GM21619 (cell line): ENCODE measurements at regions not wholly inside any gene's neighbourhood (a gene's known extent, or its start where the extent isn't known, plus 50 kb on each side); places are given as distances from the start of the nearest gene placed in this dataset.
"Not testable (repeated sequence)": the region's sequence is repeated elsewhere in the genome, so short reads cannot be mapped to it uniquely, and the experiment has no call there.

Experiments used
- ATAC-seq: cut with Tn5 transposase; IDR thresholded peaks from one replicate; pipeline ENCODE4 v1.9.1; 2021; ENCODE audit not compliant: unreplicated experiment

DNA sequence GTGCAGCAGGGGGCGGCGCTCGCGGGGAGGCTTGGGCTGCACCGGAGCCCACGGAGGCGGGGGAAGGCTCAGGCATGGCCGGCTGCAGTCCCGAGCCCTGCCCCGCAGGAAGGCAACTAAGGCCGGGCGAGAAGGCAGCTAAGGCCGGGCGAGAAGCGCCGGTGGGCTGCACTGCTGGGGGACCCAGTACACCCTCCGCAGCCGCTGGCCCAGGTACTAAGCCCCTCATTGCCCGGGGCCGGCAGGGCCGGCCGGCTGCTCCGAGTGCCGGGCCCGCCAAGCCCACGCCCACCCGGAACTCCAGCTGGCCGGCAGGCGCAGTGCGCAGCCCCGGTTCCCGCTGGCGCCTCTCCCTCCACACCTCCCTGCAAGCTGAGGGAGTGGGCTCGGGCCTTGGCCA is 150.0 kb downstream of the SMIM20 start:
- not testable (repeated sequence) for ATAC-seq

GRCh38 chr4:26065833-26066232 is 151.8 kb downstream of the SMIM20 start:
- ATAC-seq = no peak

GRCh38 chr4:26067035-26067434 is 153.0 kb downstream of the SMIM20 start:
- ATAC-seq = no peak

DNA sequence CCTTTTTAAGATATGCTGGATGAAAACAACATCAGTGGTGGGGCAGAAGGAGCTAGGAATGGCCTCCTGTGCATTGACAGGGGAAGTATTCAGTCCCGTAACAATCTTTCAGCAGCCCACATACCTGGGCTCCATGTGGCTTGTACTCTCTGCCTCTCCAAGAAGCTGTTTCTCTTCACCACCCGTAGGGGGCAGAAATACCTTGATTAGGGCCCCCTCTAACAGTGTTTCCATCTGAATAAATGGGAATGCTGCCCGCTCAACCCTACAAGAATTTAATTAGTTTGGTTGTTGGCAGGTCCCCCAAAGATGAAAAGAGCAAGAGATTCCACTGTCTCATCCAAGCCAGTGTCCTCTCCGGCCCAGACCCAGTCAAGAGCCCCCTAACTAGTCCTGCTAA is 155.2 kb downstream of the SMIM20 start:
- ATAC-seq = no peak

- ATAC-seq = no peak
Observed at GRCh38 chr4:26071688-26072087, 157.7 kb downstream of the SMIM20 start.

DNA sequence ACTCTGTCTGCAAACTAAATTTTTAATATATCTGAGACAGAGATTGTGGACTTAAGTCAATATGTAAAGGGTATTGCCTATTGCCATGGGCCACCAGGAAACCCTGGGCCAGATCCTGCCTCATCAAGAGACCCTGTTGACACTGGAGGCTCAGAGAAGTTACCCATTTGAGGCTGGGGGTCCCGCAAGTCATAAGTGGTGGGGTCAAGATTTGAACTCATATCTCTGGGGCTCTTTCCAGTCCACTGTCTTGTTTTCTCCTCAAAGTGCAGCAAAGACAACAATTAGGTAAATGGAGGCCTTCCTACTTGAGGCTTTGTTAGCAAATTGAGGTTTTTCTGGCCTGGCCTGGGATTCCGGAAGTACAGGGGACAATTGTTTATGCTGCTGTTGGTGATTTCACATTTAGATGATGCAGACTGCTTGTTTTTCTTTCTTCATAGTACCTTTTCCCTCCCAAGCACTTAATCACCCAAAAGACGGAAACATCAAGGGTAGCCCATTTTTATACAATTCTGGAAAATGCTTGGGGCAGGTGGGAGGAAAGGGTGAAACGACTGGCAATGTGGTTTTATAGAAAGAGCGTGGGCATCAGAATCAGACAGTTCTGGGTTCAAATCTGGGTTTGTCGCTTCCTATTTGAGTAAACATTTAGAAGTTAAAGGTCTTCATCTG is 160.0 kb downstream of the SMIM20 start:
- ATAC-seq = no peak

DNA sequence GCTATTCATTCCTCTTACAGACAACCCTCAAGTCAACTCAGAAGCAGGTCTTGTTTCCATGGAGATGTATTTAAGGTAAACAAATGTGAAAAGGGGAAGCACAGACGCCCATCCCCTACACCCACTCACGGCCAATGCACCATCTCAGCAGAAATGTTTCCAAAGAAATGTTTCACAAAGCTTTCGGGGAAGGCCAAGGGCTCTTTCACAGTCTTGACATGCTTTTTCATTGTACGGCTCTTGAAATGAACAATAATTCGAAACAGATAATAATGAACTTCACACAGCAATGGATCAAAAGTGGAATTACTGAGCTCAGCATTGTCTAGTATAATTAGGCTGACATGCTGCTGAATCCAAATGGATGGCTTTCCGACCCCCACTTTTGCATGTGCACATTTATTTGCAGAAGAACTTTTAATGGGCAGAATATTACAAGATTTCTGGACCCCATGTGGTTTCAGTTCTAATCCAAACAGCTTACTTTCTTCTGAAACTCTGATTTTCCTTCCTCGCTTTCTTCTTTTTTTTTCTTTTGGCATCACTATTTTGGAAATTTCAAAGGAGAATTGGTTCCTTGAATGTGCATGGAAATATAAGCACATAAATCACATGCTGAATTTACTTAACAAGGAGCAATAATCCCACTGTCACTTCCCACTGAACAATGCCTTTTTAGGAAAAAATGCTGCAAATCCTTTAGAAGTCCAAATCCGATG is 160.9 kb downstream of the SMIM20 start:
- peak; percentile 76 for ATAC-seq

- ATAC-seq = peak; percentile 7
Observed at GRCh38 chr4:26075583-26075982, 161.6 kb downstream of the SMIM20 start.

DNA sequence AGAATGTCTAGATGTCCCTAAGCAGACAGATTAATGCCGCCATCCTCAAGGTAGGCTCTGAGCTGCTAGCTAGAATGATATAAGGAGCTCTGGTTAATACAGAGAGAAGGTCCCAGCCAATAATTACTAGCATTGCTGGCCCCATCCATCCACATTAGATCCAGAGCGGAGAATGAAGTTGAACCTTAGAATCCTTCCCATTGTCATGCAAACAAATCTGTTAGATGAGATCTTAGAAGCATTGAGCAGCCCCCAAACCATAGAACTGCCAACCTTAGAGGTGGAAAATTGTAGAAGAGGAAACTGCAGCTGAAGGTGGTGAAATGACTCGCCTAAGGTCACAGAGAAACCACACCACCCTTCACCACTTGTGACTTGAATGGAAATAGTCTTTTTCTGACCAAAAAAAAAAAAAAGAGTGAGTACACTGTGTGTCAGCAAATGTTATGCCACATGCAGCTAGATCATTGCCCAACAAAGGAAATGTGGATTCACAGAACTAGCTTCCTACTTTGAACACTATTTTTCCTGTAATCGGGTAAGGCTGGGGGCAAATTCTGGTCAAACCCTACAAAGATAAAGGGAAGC is 162.1 kb downstream of the SMIM20 start:
- ATAC-seq = peak; percentile 71

- ATAC-seq = no peak
Observed at GRCh38 chr4:26076896-26077295, 162.9 kb downstream of the SMIM20 start.

- ATAC-seq = no peak
Observed at GRCh38 chr4:26077756-26078155, 163.7 kb downstream of the SMIM20 start.

GRCh38 chr4:26080870-26081628 is 167.0 kb downstream of the SMIM20 start:
- no peak for ATAC-seq

DNA sequence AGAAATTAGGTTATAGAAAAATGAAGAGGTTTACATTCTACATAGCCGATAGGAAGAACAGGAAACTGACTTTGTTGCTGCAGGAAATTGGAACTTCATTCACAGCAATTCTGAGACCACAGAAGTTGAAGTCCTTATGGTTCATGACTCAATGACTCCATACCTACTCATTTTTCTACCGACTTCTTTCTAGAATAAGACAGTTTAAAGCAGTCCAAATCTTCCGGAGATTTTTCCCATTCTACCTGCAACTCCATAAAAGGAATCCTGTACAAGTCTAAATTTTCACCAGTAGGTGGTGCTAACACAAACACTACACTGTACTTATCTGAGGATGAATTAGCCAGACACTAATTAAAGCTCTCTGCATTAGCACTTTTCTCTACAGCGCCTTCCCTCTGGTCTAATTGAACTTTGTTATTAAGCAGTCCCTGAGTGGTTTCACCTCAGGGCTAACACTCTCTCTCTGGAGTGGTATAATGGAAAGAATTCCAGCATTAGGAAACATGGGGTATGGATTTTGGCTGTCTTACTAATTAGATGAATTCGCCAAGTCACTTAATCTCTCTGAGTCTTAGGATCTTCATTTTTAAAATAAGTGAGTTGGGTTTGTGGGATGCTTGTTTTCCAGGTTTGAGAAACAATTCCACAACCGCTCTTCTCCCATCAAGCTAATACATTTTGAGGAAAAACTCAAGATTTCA is 167.9 kb downstream of the SMIM20 start:
- ATAC-seq = peak; percentile 31

- ATAC-seq = no peak
Observed at GRCh38 chr4:26082565-26082964, 168.5 kb downstream of the SMIM20 start.

DNA sequence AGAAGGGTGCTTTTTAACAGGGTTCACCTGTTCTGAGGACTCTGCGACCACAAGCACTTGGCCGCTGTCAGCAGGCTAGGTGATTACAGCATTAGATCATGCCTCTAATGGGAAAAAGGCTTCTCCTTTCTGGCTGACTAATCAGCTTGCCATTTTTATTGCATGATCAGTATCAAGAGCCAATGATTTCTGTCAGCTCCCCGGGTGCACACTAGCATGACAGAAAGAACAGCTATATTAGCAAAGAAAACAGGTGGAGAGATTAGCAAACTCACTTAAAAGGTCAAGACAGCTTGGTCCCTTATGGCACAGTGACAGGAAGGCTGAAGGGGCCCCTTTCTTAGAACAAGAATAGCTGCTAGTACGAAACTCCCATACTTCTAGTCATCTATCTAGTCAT is 170.0 kb downstream of the SMIM20 start:
- peak; percentile 56 for ATAC-seq

- ATAC-seq = no peak
Observed at GRCh38 chr4:26084414-26084813, 170.4 kb downstream of the SMIM20 start.

GRCh38 chr4:26085551-26085950 is 171.5 kb downstream of the SMIM20 start:
- ATAC-seq = no peak

DNA sequence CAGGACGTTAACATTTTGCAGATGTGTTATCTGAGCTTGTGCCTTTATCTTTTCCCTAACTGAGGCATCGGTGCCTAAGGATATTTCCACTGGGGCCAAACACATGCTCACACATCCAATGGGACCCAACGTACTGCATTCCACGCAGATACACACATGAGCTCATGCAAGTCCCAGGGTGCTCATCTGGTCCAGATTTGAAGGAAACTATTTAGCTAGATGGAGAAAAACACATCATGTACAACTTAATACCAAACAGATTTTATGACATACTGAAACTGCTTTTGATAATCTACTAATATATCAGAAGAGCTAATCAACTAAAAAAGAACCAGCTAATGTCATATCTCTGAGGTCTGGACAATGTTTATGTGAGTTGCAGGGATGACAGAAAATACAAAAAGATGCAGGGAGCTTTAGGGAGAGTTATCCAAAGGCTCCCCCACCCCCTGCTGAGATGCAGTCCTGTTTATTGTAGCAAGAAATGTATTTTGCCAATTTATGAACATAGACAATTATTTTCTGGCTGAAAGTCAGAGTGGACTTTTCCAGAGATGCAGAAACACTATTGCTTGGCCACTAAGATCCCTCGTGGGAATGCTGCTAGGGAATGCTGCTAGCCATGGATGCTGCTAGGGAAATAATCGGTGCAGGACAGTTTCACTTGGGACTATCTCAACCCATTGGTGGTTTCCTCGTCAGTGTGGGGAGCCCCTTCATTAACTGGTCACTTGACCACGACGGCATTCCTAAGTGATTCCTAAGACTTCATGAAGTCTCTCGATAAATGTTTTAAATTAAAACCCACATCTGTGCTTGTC is 172.8 kb downstream of the SMIM20 start:
- no peak for ATAC-seq

GRCh38 chr4:26088433-26088928 is 174.5 kb downstream of the SMIM20 start:
- ATAC-seq = peak; percentile 74

GRCh38 chr4:26093551-26093950 is 179.5 kb downstream of the SMIM20 start:
- no peak for ATAC-seq
